ENCODE measurements at regions not wholly inside any gene's neighbourhood (a gene's known extent, or its start where the extent isn't known, plus 50 kb on each side); places are given as distances from the start of the nearest gene placed in this dataset.
"Not testable (repeated sequence)": the region's sequence is repeated elsewhere in the genome, so short reads cannot be mapped to it uniquely, and the experiment has no call there.

- not testable (repeated sequence) for DNase-seq
Measured at GRCh38 chr15:84094720-84095119, 140.9 kb upstream of the GOLGA6L4 start.

GRCh38 chr15:84097053-84097452 is 138.5 kb upstream of the GOLGA6L4 start:
- DNase-seq = not testable (repeated sequence)

GRCh38 chr15:84098604-84099003 is 137.0 kb upstream of the GOLGA6L4 start:
- DNase-seq = no peak

DNA sequence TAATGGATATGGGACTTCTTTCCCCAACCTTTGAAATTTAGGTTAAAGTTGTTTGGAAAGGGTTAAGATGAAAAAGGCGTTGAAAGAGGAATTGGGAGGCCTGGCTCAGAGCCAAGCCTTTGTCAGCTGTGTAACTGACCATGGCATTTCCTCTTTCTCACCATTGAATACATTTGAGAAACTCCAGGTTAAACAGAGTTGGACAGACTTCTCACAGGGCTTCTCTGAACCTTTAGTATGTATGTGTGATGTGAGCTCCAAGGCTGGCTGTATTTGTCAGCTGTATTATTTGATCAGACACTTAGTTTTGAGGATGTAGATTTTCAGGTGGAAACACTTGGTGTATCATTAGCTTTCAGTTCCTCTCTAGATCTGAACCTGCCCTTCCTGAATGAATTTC is 136.4 kb upstream of the GOLGA6L4 start:
- peak; percentile 32 for DNase-seq

DNA sequence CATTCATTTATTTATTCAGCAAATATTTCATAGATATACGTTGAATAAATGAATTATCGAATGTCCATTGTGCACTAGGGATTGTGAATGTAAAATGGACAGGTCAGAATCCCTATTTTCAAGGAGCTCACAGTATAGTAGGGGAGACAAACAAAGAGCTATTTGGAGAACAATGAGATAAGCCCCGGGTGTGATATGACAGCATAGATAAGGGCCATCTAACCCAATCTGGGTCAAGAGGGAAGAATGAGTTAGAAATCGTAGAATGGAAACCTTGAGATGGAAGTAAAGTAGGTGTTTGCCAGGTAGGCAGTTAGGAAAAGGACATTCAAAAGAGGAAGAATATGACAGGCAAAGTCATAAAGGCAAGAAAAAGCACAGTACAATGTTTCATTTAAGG is 132.2 kb upstream of the GOLGA6L4 start:
- no peak for DNase-seq

DNA sequence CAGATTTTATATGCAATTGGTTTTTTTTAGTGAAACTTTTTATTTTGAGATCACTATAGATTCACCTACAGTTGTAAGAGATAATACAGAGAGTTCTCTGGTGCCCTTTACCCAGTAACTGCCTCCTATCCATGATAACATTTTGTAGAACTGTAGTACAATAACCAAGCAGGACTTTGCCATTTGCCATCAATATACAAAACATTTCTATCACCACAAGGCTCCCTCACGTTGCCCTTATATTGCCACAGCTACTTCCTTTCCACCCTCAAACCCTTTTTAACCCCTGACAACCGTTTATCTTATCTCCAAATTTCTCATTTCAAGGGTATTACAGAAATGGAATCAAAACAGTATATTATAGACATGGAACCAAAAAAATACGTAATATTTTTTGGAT is 130.7 kb upstream of the GOLGA6L4 start:
- no peak for DNase-seq

DNA sequence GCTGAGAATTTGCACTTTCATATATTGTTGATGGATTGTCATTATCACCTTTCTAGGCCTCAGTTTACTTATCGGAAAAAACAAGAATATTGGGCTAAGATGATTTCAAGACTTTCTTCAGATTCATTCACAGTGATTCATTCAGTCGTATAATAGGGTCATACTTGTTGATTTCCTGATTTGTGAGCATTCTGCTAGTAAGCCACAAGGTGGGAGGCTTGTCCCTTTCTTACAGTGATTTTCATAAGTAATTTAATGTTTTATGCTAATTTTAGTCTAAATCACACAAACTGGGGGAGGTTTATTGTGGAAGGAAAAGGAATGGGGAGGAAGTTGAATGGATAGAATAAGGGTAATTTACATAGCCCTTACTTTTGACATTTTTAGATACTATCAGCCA is 126.8 kb upstream of the GOLGA6L4 start:
- peak; percentile 8 for DNase-seq

GRCh38 chr15:84111575-84111974 is 124.0 kb upstream of the GOLGA6L4 start:
- no peak for DNase-seq

GRCh38 chr15:84112025-84112424 is 123.5 kb upstream of the GOLGA6L4 start:
- DNase-seq = peak; percentile 7

GRCh38 chr15:84113919-84114318 is 121.7 kb upstream of the GOLGA6L4 start:
- DNase-seq = no peak

- not testable (repeated sequence) for DNase-seq
Measured at GRCh38 chr15:84114680-84115079, 120.9 kb upstream of the GOLGA6L4 start.

DNA sequence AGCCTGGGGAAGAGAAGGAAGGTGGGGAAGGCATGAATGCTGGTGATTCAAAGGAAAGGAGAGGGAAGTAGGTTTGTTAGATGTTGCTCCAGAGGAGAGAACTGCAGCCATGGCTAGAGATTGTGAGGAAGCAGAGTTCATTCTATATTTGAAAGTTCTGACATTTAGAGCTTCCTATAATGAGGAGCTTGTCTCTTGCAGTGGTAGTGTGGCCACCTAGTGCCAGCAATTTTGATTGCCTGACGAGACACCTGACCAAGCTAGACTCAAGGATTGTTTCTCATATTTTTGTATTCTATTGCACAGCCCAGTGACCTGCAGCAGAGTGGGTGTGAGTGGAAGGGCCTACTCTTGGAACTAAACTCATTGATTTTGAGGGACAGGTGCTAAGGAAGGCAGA is 116.2 kb upstream of the GOLGA6L4 start:
- DNase-seq = not testable (repeated sequence)

DNA sequence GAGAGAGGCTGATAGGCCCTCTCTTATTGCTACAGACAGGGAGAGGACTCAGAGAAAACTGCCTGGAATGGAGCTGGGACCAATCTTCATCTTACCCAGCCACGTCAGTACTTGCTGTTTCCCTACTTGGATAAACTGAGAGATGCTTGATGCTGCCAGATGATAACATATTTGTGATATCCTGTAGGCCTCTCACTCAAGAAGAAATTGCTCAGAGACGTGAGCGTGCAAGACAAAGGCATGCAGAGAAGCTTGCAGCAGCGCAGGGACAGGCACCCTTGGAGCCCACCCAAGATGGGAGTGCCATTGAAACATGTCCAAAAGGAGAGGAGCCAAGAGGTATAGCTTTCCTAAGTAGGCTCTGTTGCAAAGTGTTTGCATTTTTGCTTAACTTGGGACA is 114.7 kb upstream of the GOLGA6L4 start:
- DNase-seq = peak; percentile 13

DNA sequence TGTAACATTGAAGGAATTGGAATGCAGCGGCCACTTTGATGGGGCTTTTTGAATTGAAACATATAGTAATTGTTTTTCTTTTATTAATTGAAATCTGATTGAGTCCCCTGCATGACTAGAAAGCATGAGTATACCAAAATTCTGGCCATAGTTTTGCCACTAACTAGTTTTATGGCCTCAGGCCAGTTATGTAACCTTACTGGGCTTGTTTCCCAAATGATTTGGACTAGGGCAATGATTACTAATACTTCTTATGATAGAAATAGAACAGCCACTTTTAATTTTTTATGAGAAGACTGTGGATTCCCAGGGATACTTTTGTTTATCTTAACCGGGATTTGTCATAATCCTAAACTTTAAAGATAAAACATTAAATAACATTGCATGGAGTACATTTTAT is 106.9 kb upstream of the GOLGA6L4 start:
- peak; percentile 19 for DNase-seq

DNA sequence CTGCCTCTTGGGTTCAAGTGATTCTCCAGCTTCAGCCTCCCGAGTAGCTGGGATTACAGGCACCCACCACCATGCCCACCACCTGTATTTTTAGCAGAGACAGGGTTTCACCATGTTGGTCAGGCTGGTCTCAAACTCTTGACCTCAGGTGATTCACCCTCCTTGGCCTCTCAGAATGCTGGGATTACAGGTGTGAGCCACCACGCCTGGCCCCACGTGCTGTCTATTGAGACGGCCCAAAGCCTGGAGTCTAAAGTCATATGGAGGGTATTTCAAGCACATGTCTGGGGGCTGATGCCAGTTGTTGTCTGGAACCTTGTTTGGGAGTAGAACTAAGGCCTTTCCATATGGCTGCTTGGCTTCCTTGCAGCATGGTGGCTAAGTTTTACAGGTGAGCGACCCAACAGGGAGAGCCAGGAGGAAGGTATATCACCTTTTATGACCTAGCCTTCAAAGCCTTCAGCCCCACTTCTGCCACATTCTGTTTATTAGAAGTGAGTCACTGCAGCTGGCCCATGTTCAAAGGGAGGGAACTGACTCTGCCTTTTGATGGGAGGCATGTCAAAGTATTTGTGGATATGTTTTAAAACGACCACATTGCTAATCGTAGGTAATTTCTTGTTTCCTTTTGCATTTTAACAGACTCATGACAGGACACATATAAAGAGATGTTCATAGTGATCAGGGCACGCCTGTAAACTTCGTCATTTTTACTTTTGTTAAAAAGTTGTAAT is 105.3 kb upstream of the GOLGA6L4 start:
- not testable (repeated sequence) for DNase-seq

DNA sequence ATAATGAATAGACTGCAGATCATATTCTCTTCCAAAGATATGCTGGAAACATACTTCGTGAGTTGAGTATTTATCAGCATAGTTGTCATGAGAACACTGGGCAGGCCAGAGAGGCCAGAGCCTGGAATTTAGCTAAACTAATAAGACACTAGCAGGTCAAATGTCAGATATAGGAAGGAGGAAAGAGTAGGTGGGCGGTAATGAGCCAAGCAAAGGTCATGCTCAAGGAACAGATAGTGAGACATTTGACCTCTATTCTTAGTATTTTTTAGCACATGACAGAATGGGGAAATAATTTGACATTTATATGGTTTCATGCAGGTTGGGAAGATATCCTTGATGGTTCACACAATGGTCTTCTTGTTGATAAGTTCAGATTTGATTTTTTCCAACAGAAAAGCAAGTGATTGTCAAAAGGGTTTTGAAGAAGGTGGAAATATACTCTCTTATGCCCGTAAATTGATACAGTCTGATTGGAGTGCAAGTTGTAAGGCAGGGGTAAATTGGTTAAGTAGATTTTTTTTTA is 99.6 kb upstream of the GOLGA6L4 start:
- DNase-seq = not testable (repeated sequence)

DNA sequence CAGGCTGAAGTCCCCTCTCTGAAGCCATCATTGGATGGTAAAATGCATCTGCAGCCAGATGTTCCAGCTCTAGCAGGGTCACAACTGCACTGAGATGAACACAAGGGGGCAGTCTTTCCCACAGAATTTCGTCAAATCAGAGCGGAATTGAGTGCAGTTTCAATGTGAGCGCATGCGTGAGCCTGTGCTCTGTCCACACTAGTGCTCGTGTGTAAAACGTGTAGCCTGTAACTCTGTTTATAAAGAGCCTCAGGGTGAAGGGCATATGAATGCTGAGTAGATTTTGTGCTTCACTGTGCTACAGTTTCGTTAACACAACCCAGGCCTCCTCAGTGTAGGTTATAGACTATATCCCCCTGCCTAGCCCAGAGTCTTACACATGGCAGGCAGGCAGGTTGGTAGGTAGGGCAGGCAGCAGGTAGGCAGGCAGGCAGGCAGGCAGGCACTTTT is 92.7 kb upstream of the GOLGA6L4 start:
- peak; percentile 78 for DNase-seq

- no peak for DNase-seq
Measured at GRCh38 chr15:84143753-84144314, 91.7 kb upstream of the GOLGA6L4 start.

GRCh38 chr15:84144946-84145345 is 90.6 kb upstream of the GOLGA6L4 start:
- DNase-seq = not testable (repeated sequence)

DNA sequence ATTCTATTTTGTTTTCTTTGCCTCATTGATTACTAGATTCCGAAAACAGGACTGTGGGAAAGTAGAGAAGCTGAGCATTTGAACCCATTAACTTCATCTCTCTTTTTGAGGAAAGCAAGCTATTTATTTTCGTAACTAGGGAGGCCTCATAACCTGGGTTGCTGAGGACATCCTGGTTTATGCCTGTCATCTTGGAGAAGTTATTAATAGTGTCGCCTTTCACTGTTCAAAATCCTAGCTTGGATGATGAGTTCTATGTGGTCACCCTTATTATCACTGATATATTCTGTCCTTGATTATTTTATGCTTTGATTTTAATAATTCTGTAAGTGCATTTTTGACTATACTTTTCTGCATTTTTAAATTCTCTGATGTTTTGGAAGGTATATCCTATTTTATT is 89.3 kb upstream of the GOLGA6L4 start:
- not testable (repeated sequence) for DNase-seq

- DNase-seq = not testable (repeated sequence)
Measured at GRCh38 chr15:84147307-84147706, 88.3 kb upstream of the GOLGA6L4 start.

DNA sequence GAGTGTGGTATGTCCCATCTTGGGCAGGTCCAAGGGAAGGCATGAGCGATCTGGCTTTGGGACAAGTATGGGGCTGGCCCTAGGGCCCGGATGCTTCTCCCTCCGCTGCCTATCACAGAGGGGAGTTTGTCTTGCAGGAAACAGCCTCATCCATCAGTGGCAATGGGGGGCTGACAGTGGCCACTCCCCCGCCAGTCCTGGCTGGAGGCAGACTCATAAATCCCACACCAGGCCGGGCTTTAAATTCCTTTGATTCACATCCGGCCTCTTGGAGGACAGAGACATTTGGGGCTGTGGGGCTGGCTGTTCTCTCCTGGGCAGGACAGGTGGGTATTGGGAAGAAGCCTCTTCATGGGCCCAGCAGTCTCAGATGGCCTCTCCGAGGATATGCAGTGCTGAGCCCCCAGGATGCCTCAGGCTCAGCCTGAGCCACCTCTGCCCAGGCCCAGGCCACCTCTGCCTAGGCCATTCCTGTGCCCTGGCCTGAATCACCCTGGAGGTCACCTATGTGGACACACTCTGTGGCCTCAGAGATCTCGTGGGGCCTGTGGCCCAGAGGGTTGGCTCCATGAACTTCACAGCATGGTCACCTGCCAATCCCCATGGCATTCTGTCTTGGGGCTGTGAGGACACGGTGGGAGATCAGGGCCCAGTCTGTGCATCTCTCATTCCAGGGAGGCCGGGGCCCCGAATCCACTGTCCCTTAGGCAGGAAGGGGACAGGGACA is 84.2 kb upstream of the GOLGA6L4 start:
- peak; percentile 31 for DNase-seq

DNA sequence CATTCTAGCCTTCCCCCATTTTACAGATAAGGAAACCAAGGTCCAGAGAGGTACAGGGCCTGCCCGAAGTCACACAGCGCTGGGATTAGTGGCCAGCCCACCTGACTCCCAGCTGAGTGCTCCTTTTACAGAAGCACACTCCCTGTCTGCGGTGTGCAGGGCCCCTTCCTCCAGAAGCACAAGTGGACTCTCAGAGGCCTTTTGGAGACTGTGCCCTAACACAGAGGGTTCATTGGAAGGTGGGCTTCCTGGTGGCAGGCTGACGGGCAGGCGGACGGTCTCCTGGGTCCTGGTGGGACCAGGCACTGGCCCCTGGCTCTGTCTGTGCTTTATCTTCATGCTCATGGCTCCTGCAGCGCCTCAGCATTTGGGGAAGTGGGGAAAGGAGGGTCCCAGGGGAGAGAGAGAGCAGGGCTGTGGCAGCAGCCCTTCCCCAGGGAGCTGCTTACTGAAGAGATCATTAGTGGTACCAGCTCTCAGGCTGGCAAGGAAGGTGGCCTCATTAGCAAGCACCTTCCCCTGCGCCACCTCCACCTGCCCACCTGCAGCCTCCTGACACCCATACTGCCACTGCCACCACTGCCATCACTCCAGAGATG is 83.1 kb upstream of the GOLGA6L4 start:
- DNase-seq = not testable (repeated sequence)

Data from fibroblast of skin of scalp (primary cell).